ENCODE measurements at regions not wholly inside any gene's neighbourhood (a gene's known extent, or its start where the extent isn't known, plus 50 kb on each side); places are given as distances from the start of the nearest gene placed in this dataset.

DNA sequence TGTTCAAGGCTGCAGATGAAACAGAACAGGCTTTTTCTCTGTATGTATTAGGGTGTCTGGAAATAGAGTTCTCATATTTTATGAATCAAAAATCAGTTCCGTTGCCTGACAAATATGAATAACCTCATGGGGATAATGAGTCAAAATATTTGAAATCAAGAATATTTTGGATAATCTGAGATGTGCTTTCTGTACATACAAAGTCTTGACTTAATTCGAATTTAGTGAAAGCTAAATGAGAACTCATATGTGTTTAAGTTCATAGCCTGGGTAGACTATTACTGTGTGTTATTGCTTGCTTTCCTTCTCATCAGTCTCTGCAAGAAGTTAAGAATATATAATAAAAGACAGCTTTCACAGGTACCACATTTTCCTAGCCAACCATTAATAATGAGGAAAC lies 689.0 kb downstream of the REEP3 start:
- TF ChIP-seq, protein P1, sequence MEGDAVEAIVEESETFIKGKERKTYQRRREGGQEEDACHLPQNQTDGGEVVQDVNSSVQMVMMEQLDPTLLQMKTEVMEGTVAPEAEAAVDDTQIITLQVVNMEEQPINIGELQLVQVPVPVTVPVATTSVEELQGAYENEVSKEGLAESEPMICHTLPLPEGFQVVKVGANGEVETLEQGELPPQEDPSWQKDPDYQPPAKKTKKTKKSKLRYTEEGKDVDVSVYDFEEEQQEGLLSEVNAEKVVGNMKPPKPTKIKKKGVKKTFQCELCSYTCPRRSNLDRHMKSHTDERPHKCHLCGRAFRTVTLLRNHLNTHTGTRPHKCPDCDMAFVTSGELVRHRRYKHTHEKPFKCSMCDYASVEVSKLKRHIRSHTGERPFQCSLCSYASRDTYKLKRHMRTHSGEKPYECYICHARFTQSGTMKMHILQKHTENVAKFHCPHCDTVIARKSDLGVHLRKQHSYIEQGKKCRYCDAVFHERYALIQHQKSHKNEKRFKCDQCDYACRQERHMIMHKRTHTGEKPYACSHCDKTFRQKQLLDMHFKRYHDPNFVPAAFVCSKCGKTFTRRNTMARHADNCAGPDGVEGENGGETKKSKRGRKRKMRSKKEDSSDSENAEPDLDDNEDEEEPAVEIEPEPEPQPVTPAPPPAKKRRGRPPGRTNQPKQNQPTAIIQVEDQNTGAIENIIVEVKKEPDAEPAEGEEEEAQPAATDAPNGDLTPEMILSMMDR (IDR thresholded peaks at IDR 0.05), result no peak
- no peak for TF ChIP-seq POLR2A (IDR thresholded peaks at IDR 0.05)
- no peak for TF ChIP-seq POLR2AphosphoS5 (IDR thresholded peaks at IDR 0.05)
